ENCODE measurements at regions not wholly inside any gene's neighbourhood (a gene's known extent, or its start where the extent isn't known, plus 50 kb on each side); places are given as distances from the start of the nearest gene placed in this dataset.

GRCh38 chr22:27238935-27239510, 562.5 kb downstream of the MN1 start:
- no peak for TF ChIP-seq CTCF (IDR thresholded peaks at IDR 0.05)
- TF ChIP-seq POLR2A (IDR thresholded peaks at IDR 0.05), result no peak

Data from stomach (tissue), 4 donors.